ENCODE measurements at regions not wholly inside any gene's neighbourhood (a gene's known extent, or its start where the extent isn't known, plus 50 kb on each side); places are given as distances from the start of the nearest gene placed in this dataset.

DNA sequence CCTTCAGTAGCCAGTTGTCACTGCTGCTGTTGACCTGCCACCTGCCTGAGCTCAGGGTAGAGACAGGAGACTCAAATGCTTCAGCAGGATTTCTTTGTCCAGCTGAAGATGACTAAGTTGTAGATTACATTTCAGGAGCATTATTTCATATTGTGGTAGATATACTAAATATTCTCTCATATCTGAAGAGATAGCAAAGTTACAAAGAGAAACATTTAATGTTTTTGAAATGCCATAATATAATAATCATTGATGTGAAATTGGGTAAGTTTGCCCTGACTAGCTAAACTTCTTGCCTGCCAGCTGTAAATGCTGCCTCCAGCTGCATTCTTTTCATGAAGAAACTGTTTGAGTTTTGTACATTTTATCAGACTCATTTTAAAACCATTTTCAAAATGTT lies 247.6 kb upstream of the CNKSR2 start:
- TF ChIP-seq EZH2 (IDR thresholded peaks at IDR 0.05; ENCODE audit: insufficient read depth, poor library complexity, severe bottlenecking) (no peak), EZH2phosphoT487 (IDR thresholded peaks at IDR 0.05; ENCODE audit: insufficient read depth, low read depth) (no peak)

Data from GM23248 (cell line).